CD8-positive, alpha-beta memory T cell (primary cell): ENCODE measurements at regions not wholly inside any gene's neighbourhood (a gene's known extent, or its start where the extent isn't known, plus 50 kb on each side); places are given as distances from the start of the nearest gene placed in this dataset.

Source experiments
- CTCF ChIA-PET: fragments of 350-600 bp; sonication (Branson Sonifier 250); formaldehyde crosslinking; loops from one replicate; lab custom pipeline; 2021; ENCODE audit warnings: antibody characterized with exemption; lab: Charles Lee
- POLR2A ChIA-PET: fragments of 350-600 bp; sonication (Branson Sonifier 250); formaldehyde crosslinking; loops from one replicate; lab custom pipeline; 2021; ENCODE audit warnings: antibody characterized with exemption; lab: Charles Lee
- DNase-seq, 5 donors: peaks; one replicate each; pipeline versions ENCODE4 v3.0.0 to v3.0.0-alpha.2; 2020 to 2022; ENCODE audit warnings: mixed read lengths in 1 of 5
- H3K27ac ChIP-seq: one replicate; pipeline ENCODE4 v1.7.0; 2013; ENCODE audit warnings: low read depth, mild to moderate bottlenecking, low read length, moderate library complexity
- H3K27me3 ChIP-seq: 2 replicates; pipeline ENCODE4 v1.7.0; 2013; ENCODE audit warnings: low read length, mild to moderate bottlenecking; ENCODE audit not compliant: insufficient read depth, poor library complexity, severe bottlenecking
- H3K36me3 ChIP-seq: 2 replicates; pipeline ENCODE4 v1.7.0; 2013; ENCODE audit warnings: mild to moderate bottlenecking, low read length, moderate library complexity; ENCODE audit not compliant: insufficient read depth
- H3K4me1 ChIP-seq: 2 replicates; pipeline ENCODE4 v1.7.0; 2013; ENCODE audit warnings: mild to moderate bottlenecking, low read length, moderate library complexity; ENCODE audit not compliant: insufficient read depth
- H3K4me3 ChIP-seq: 2 replicates; pipeline ENCODE4 v1.7.0; 2013; ENCODE audit warnings: mild to moderate bottlenecking, low read length
- H3K9me3 ChIP-seq: 2 replicates; pipeline ENCODE4 v1.7.0; 2013; ENCODE audit warnings: mild to moderate bottlenecking, low read length
- H3K27ac Mint-ChIP-seq, 8 donors: one replicate each; pipeline ENCODE4 v1.8.0; 2020 to 2021; ENCODE audit warnings: mixed read lengths in 8 of 8, mild to moderate bottlenecking in 6 of 8, inconsistent platforms in 3 of 8, moderate library complexity in 3 of 8
- H3K27me3 Mint-ChIP-seq, 2 donors: one replicate each; pipeline ENCODE4 v1.8.0; 2020 to 2021; ENCODE audit warnings: mixed read lengths in 2 of 2, mild to moderate bottlenecking in 1 of 2, moderate library complexity in 1 of 2
- H3K36me3 Mint-ChIP-seq, 3 donors: one replicate each; pipeline ENCODE4 v1.8.0; 2020 to 2021; ENCODE audit warnings: mixed read lengths in 3 of 3, inconsistent platforms in 1 of 3, mild to moderate bottlenecking in 1 of 3
- H3K4me1 Mint-ChIP-seq, 3 donors: one replicate each; pipeline ENCODE4 v1.8.0; 2020 to 2021; ENCODE audit warnings: mixed read lengths in 3 of 3, inconsistent platforms in 1 of 3, mild to moderate bottlenecking in 1 of 3
- H3K4me3 Mint-ChIP-seq, 7 donors: one replicate each; pipeline ENCODE4 v1.8.0; 2020 to 2021; ENCODE audit warnings: mixed read lengths in 7 of 7, mild to moderate bottlenecking in 6 of 7, moderate library complexity in 4 of 7, inconsistent platforms in 2 of 7
- H3K9me3 Mint-ChIP-seq, 5 donors: one replicate each; pipeline ENCODE4 v1.8.0; 2020 to 2022; ENCODE audit warnings: mixed read lengths in 5 of 5, mild to moderate bottlenecking in 3 of 5, moderate library complexity in 2 of 5, inconsistent platforms in 1 of 5

DNA sequence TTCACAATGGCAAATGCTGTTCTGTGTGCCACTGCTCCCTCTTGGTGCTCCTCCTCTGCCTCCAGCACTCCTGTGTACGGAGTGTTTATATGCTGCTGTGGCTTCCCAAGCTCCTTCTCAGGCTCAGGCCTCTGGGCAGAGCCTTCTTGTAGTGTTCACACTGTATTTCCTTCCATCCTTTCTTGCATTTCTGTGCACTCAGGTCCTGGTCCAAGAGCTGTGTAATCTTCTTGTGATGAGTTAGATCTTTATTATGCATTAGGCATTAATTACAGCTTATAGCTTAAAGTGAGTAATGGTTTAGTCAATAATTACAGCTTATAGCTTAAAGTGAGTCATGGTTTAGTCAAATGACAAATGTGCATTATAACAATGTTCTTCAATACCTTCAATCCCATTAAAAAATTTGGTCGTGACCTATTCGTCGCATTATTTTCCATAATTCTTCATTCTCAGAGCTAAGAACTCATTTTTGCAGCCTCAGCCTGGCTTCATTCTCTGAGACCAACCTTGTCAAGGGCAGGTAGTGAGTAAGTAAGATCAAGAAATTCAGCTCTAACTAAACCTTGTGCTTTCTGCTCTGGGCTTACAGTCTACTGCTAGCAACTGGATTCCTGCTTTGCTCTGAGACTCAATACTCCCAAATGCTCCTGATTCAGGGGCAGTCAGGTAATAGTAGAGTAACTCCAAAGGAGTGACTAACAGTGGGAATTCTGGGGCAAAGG lies 154.5 kb upstream of the SPAG17 start:
- Histone ChIP-seq H3K4me1 (no peaks in the 10 kb centered on the region), H3K4me3 (no peak overlapping the region), H3K9me3 (no peaks in the 10 kb centered on the region), H3K27me3 (no peaks in the 10 kb centered on the region), H3K36me3 (no peaks in the 10 kb centered on the region), H3K27ac (no peak overlapping the region)
- POLR2A ChIA-PET: no interaction called here
- Mint-ChIP-seq H3K36me3 (no peaks in the 10 kb centered on the region), H3K4me1 (no peaks in the 10 kb centered on the region), H3K9me3 (peaks cover 0 to 10% (median 4%) of the 10 kb centered on the region in 5 donors), H3K27ac (no peak overlapping the region), H3K4me3 (no peak overlapping the region), H3K27me3 (no peaks in the 10 kb centered on the region)
- CTCF ChIA-PET: no interaction called here
- DNase-seq: no peak

DNA sequence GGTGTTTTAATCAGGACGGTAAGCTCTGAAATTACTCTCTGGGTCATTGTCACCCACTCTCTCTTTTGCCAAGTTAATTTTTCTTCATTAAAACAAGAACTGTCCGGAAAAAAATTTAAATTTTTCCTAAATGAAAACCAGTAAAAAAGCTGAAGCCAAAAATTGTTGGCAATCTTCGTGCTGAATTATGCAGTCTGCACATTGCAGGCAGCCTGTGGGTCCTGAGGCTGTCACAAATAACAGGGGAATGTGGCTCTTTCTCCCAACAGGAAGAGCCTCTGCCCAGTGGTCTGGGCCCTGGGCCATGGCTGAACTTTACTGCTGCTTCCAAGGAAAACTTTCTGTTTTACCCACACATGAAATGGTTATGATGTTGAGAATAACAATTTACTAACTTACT lies 153.9 kb upstream of the SPAG17 start:
- no peaks in the 10 kb centered on the region for H3K27me3 ChIP-seq
- Mint-ChIP-seq H3K4me3 (no peak overlapping the region), H3K4me1 (no peaks in the 10 kb centered on the region), H3K9me3 (peaks cover 0 to 10% (median 4%) of the 10 kb centered on the region in 5 donors), H3K27me3 (no peaks in the 10 kb centered on the region), H3K36me3 (no peaks in the 10 kb centered on the region), H3K27ac (no peak overlapping the region)
- ChIA-PET CTCF (no interaction called here), POLR2A (no interaction called here)
- H3K27ac ChIP-seq: no peak overlapping the region
- DNase-seq: no peak
- H3K36me3 ChIP-seq: no peaks in the 10 kb centered on the region
- H3K4me3 ChIP-seq: no peak overlapping the region
- no peaks in the 10 kb centered on the region for H3K9me3 ChIP-seq
- H3K4me1 ChIP-seq: no peaks in the 10 kb centered on the region

DNA sequence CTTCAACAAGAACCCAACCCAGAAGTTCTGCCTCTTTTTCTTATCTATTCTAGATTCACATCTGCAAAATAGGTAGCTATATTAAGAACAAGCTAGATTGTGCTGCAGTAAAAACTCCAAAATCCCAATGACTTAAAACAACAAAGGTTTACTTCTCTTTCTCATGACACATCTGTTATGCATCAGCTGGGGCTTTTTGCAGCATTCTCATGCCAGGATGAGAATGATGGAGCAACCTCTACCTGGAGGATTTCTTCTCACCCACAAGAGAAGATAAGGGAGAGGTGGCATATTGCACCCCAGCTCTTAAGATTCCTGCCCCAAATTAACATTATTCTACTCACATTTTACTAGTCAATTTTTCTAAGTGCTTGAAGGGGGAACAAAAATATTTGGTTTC lies 152.3 kb upstream of the SPAG17 start:
- H3K36me3 ChIP-seq: no peaks in the 10 kb centered on the region
- Mint-ChIP-seq H3K9me3 (peaks cover 0 to 10% (median 3%) of the 10 kb centered on the region in 5 donors), H3K4me1 (no peaks in the 10 kb centered on the region), H3K36me3 (no peaks in the 10 kb centered on the region), H3K27me3 (no peaks in the 10 kb centered on the region), H3K4me3 (no peak overlapping the region), H3K27ac (no peak overlapping the region)
- H3K27me3 ChIP-seq: no peaks in the 10 kb centered on the region
- H3K27ac ChIP-seq: no peak overlapping the region
- ChIA-PET CTCF (no interaction called here), POLR2A (no interaction called here)
- no peaks in the 10 kb centered on the region for H3K4me1 ChIP-seq
- H3K9me3 ChIP-seq: no peaks in the 10 kb centered on the region
- H3K4me3 ChIP-seq: no peak overlapping the region
- no peak for DNase-seq

DNA sequence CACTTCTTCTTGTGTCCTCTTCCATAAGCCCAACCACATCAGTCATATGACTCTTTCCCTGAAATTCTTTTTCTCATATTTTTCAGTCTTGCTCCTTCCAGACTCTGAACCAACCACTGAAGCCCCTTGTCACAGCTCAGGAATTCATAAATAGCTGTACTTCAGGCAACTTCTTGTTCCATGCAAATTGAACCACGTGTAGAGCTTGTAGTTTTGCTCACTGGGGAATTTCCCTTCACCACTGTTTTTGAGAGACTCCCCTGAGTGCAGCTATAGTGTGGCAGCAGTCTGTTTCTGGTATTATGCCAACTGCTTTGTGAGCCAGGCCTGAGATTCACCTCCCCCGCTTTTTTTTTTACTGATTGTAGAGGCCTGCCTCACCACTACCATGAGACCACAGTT lies 150.3 kb upstream of the SPAG17 start:
- Mint-ChIP-seq H3K27ac (no peak overlapping the region), H3K36me3 (no peaks in the 10 kb centered on the region)

DNA sequence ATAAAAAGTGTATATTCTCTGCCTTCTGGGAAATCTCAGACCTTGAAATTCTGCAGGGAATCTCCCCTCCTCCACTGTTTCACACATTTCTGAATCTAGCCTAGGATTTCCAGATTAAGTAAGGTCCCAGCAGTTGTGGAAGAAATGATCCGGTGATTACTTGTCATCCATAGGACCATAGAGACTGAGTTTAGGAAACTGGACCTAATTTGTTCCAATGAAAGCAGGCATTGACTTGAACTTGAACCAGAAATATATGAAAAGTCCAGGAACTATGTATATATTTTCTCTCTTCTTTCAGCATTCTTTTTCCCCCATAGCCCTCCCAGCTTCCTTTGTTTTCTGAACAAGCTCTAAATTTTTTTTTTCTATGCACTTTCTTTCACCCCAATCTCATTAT lies 149.5 kb upstream of the SPAG17 start:
- H3K9me3 Mint-ChIP-seq: peaks cover 0 to 10% (median 2%) of the 10 kb centered on the region in 5 donors
- no peaks in the 10 kb centered on the region for H3K27me3 ChIP-seq
- no peak overlapping the region for H3K4me3 ChIP-seq
- H3K4me1 Mint-ChIP-seq: no peaks in the 10 kb centered on the region
- H3K27me3 Mint-ChIP-seq: no peaks in the 10 kb centered on the region
- no peak overlapping the region for H3K27ac Mint-ChIP-seq
- CTCF ChIA-PET: no interaction called here
- no peak for DNase-seq
- H3K36me3 Mint-ChIP-seq: no peaks in the 10 kb centered on the region
- POLR2A ChIA-PET: no interaction called here
- no peaks in the 10 kb centered on the region for H3K36me3 ChIP-seq
- no peak overlapping the region for H3K27ac ChIP-seq
- no peaks in the 10 kb centered on the region for H3K4me1 ChIP-seq
- H3K9me3 ChIP-seq: no peaks in the 10 kb centered on the region
- H3K4me3 Mint-ChIP-seq: no peak overlapping the region

More for the DNA sequence above, 150.3 kb upstream of the SPAG17 start:
- Mint-ChIP-seq H3K9me3 (peaks cover 0 to 10% (median 2%) of the 10 kb centered on the region in 5 donors), H3K27me3 (no peaks in the 10 kb centered on the region), H3K4me1 (no peaks in the 10 kb centered on the region), H3K4me3 (no peak overlapping the region)
- no peak for DNase-seq
- no peaks in the 10 kb centered on the region for H3K9me3 ChIP-seq
- ChIA-PET CTCF (no interaction called here), POLR2A (no interaction called here)
- no peaks in the 10 kb centered on the region for H3K36me3 ChIP-seq
- no peaks in the 10 kb centered on the region for H3K27me3 ChIP-seq
- no peaks in the 10 kb centered on the region for H3K4me1 ChIP-seq
- H3K27ac ChIP-seq: no peak overlapping the region
- H3K4me3 ChIP-seq: no peak overlapping the region

DNA sequence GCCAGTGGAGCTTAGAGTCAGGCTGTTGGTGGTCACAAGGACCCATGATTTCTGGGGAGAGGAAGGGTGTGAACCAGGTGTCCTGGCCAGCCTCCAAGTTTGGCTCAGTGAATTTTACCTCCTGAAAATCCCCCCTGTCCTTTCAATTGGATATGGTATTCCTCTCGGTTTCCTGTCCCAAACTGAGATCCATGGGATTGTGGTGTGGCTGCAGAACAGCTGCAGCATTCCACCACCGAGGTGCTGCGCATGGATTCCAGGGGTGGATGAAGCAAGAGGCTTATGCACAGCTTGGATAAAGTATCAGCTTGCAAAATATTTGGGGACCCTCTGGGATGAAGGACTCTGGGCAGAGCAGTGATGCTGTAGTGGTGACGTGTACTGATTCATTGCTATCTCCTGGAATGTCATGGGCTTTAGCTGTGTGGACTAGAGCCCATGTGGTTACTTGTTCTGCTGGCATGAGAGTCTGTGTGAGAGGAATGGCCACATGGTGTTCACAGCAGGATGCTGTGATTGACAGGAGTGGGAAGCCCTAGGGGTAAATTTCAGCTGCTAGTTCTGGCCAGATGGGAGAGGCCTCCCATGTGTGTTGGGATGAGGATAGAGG lies 148.7 kb upstream of the SPAG17 start:
- no peaks in the 10 kb centered on the region for H3K27me3 ChIP-seq
- Mint-ChIP-seq H3K27me3 (no peaks in the 10 kb centered on the region), H3K36me3 (no peaks in the 10 kb centered on the region), H3K4me1 (no peaks in the 10 kb centered on the region), H3K9me3 (peaks cover 0 to 10% (median 2%) of the 10 kb centered on the region in 5 donors), H3K27ac (no peak overlapping the region), H3K4me3 (no peak overlapping the region)
- ChIA-PET CTCF (no interaction called here), POLR2A (no interaction called here)
- H3K4me3 ChIP-seq: no peak overlapping the region
- H3K27ac ChIP-seq: no peak overlapping the region
- H3K36me3 ChIP-seq: no peaks in the 10 kb centered on the region
- no peak for DNase-seq
- no peaks in the 10 kb centered on the region for H3K9me3 ChIP-seq
- no peaks in the 10 kb centered on the region for H3K4me1 ChIP-seq

DNA sequence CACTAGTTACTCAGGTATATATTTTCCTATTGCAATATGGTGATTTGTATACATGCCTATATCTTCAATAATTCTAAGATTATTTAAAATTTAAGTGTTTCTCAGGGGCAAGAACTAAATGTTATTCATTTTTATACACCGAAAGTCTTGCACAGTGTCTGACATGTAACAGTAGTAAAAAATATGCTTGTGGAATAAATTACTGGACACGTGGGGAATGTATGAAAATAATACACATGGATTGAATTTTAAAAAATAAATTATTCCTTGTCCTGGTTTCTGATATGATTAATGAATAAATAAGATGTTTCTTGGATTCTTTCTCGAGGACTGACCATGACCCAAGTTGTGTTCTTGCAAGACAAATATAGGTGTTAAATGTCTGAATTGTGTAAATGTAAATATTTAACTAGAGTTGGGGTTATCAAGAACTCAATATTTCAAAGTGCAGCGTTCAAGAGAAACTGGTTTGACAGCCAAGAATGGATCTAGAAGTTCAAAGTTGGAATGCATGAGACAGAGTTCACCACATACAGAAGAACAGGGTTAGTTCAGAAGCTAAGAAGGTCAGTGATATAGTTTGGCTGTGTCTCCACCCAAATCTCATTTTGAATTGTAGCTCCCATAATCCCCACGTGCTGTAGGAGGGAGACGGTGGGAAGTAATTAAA lies 142.1 kb upstream of the SPAG17 start:
- no peak overlapping the region for H3K27ac Mint-ChIP-seq
- Histone ChIP-seq H3K4me1 (no peaks in the 10 kb centered on the region), H3K36me3 (no peaks in the 10 kb centered on the region), H3K27me3 (no peaks in the 10 kb centered on the region), H3K4me3 (no peak overlapping the region), H3K27ac (no peak overlapping the region), H3K9me3 (no peaks in the 10 kb centered on the region)
- H3K36me3 Mint-ChIP-seq: no peaks in the 10 kb centered on the region
- ChIA-PET POLR2A (no interaction called here), CTCF (no interaction called here)
- H3K27me3 Mint-ChIP-seq: peaks cover 0 to 3% of the 10 kb centered on the region in 2 donors
- DNase-seq: no peak
- no peaks in the 10 kb centered on the region for H3K4me1 Mint-ChIP-seq
- H3K9me3 Mint-ChIP-seq: peaks cover 0 to 4% (median 2%) of the 10 kb centered on the region in 5 donors
- H3K4me3 Mint-ChIP-seq: no peak overlapping the region

DNA sequence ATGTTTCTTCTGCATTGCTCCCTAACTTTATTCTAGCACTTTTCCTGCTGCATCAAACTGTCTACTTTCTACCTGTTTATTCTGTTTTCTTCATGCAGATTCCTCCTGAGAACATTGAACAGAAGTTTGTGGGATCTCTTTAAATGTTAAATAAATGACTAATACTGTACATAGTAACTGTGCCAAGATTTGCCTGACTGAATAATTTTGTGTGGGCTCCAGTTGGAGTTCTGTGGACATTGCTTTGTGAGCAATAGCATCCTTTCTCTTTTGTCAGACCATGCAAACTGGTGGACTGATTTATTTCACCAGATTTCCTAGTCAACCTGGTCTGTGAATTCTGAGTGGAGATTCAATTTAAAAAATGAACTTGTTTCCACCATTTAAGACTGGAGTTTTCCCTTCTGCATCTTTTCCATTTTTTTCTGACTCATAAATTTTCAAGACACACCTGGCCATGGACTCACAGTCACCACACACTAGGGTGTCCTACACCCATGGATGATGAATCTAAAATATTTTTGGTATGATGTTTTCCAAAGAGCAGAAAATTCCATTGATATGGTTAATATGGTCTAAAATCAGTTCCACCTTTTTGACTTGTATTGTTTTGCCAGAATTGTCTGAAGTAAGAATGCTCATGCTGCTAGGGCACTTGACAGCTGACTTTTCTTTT lies 140.7 kb upstream of the SPAG17 start:
- no peak overlapping the region for H3K27ac ChIP-seq

More for the DNA sequence above, 140.7 kb upstream of the SPAG17 start:
- Histone ChIP-seq H3K4me1 (no peaks in the 10 kb centered on the region), H3K36me3 (no peaks in the 10 kb centered on the region), H3K9me3 (no peaks in the 10 kb centered on the region), H3K27me3 (no peaks in the 10 kb centered on the region), H3K4me3 (no peak overlapping the region)
- no peaks in the 10 kb centered on the region for H3K36me3 Mint-ChIP-seq
- no peaks in the 10 kb centered on the region for H3K4me1 Mint-ChIP-seq
- peaks cover 0 to 4% (median 2%) of the 10 kb centered on the region in 5 donors for H3K9me3 Mint-ChIP-seq
- no peak overlapping the region for H3K4me3 Mint-ChIP-seq
- H3K27me3 Mint-ChIP-seq: peaks cover 0 to 3% of the 10 kb centered on the region in 2 donors
- no peak overlapping the region for H3K27ac Mint-ChIP-seq
- no peak for DNase-seq
- ChIA-PET POLR2A (no interaction called here), CTCF (no interaction called here)
